Upper lobe of right lung (tissue), 1 donor: ENCODE measurements at regions not wholly inside any gene's neighbourhood (a gene's known extent, or its start where the extent isn't known, plus 50 kb on each side); places are given as distances from the start of the nearest gene placed in this dataset.

Experiments
- ATAC-seq: fragments of 200-7000 bp; cut with Tn5 transposase; one replicate; pipeline ENCODE4 v1.9.1; 2020; ENCODE audit warnings: mild to moderate bottlenecking, moderate library complexity
- DNase-seq: peaks from one replicate; pipeline ENCODE4 v3.0.0-alpha.2; 2020
- H3K27ac ChIP-seq: fragments of 200-600 bp; one replicate; pipeline ENCODE4 v1.8.0; 2022
- H3K27me3 ChIP-seq: fragments of 200-600 bp; one replicate; pipeline ENCODE4 v1.8.0; 2022; ENCODE audit warnings: mild to moderate bottlenecking
- H3K36me3 ChIP-seq: fragments of 200-600 bp; one replicate; pipeline ENCODE4 v1.8.0; 2022
- H3K4me1 ChIP-seq: fragments of 200-600 bp; one replicate; pipeline ENCODE4 v1.8.0; 2022
- H3K4me3 ChIP-seq: fragments of 200-600 bp; one replicate; pipeline ENCODE4 v1.8.0; 2022; ENCODE audit warnings: mild to moderate bottlenecking
- H3K9me3 ChIP-seq: fragments of 200-600 bp; one replicate; pipeline ENCODE4 v1.8.0; 2022
- intact Hi-C: fragments of 100-400 bp; cut with DNase I; formaldehyde crosslinking; loops from one replicate; pipeline ENCODE4 v1.11.0; 2022
- TF ChIP-seq, protein P1 (sequence below): fragments of 200-600 bp; IDR thresholded peaks from one replicate; pipeline ENCODE4 v1.8.0; 2022; ENCODE audit warnings: antibody characterized with exemption
- donor health status: DM: no; HTN: yes; CAD: no; lungs with severe emphysema.

DNA sequence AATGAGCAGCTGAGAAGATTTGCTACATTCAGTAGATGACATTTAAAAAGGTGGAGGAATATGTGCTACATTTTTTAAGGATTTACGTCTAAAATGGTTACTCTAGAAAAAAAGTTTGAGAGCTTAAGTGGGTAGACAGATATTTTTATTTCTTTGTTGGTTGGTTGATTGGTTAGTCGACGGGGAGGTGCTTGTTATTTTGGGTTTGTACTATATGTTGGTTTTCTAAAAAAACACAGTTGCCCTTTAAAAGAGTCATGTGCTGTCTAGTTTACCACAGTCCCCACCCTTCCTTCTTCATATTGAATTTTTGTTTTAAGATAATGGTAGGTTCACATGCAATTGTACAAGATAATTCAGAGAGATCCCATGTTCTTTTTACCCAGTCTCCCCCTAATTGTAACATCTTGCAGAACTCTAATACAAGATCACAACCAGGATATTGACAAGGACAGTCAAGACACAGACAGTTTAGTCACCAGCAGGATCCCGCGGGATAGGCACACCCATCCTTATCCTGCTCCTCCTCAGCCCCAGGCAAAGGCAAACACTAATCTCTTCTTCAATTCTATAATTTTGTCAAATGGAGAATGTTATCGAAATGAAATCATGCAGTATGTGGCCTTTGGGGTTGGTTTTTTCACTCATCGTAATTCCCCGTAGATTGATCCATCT lies 171.4 kb downstream of the FOXO1 start:
- no peaks in the 10 kb centered on the region for H3K9me3 ChIP-seq
- peaks cover 18% of the 10 kb centered on the region for H3K4me1 ChIP-seq
- no peak overlapping the region for H3K27ac ChIP-seq
- H3K4me3 ChIP-seq, result no peak overlapping the region
- H3K27me3 ChIP-seq, result no peaks in the 10 kb centered on the region
- DNase-seq (no peak), ATAC-seq (no peak)
- TF ChIP-seq, protein P1, sequence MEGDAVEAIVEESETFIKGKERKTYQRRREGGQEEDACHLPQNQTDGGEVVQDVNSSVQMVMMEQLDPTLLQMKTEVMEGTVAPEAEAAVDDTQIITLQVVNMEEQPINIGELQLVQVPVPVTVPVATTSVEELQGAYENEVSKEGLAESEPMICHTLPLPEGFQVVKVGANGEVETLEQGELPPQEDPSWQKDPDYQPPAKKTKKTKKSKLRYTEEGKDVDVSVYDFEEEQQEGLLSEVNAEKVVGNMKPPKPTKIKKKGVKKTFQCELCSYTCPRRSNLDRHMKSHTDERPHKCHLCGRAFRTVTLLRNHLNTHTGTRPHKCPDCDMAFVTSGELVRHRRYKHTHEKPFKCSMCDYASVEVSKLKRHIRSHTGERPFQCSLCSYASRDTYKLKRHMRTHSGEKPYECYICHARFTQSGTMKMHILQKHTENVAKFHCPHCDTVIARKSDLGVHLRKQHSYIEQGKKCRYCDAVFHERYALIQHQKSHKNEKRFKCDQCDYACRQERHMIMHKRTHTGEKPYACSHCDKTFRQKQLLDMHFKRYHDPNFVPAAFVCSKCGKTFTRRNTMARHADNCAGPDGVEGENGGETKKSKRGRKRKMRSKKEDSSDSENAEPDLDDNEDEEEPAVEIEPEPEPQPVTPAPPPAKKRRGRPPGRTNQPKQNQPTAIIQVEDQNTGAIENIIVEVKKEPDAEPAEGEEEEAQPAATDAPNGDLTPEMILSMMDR, result no peak
- H3K36me3 ChIP-seq, result no peaks in the 10 kb centered on the region
- intact Hi-C loops, result no loop called here

DNA sequence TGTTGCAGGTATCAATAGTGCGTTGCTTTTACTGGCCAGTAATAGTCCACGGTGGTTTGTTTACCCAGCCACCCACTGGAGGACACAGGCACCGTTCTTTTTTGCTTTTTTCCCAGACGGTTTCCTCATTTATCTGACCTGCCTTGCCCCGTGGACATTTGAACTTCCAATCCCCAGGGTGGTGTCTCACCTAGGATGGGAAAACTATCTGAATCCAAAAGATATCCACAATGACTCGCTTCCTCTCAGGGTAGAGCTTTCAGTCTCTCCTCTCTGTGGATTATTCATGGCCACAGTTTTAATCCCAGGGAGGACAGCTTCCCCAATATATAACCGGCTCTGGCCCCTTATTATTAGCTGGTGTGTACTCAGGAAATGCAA lies 170.8 kb downstream of the FOXO1 start:
- intact Hi-C loops, result no loop called here
- H3K27me3 ChIP-seq, result no peaks in the 10 kb centered on the region
- peaks cover 18% of the 10 kb centered on the region for H3K4me1 ChIP-seq
- no peak overlapping the region for H3K4me3 ChIP-seq
- no peak overlapping the region for H3K27ac ChIP-seq
- no peaks in the 10 kb centered on the region for H3K9me3 ChIP-seq
- H3K36me3 ChIP-seq, result no peaks in the 10 kb centered on the region
- no peak for DNase-seq
- no peak for ATAC-seq
- TF ChIP-seq, protein P1, result no peak

DNA sequence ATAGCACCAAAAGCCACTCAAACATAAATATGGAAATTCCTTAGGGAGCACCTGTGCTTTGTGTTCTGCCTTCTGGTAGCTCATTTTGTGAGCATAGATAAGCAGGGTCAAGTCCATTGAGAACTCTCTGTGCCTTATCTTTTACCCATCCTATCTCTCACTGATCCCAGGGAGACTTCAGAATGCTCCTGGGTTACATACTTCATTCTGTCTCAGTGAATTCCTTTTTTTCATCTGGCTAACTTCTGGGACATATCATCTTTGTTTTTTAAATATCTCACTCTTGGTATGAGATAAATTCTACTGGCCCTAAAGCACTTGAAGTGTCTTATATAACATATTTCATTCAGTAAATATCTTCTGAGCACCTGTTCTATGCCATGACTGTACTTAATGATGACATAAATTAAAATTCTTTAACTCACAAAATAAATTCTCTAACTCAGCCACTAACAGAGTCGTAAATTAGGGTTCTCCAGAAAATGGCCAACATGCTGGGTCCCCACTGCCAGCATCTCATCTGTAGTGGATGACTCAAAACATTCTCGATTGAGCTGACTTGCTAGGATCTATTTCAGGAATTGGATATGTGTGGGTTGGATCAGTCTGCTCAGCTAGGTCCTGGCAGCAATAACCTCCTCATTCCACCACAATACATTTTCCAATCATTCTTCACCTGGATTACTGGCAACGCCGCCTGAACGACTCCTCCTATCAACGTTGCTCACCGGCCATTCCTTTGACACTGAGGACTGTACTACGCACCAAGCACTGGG lies 170.2 kb downstream of the FOXO1 start:
- peaks cover 18% of the 10 kb centered on the region for H3K4me1 ChIP-seq
- H3K36me3 ChIP-seq, result no peaks in the 10 kb centered on the region
- DNase-seq (no peak), ATAC-seq (no peak)
- no peak overlapping the region for H3K4me3 ChIP-seq
- TF ChIP-seq, protein P1, result no peak
- H3K27ac ChIP-seq, result no peak overlapping the region
- intact Hi-C loops, result no loop called here
- H3K9me3 ChIP-seq, result no peaks in the 10 kb centered on the region
- no peaks in the 10 kb centered on the region for H3K27me3 ChIP-seq

DNA sequence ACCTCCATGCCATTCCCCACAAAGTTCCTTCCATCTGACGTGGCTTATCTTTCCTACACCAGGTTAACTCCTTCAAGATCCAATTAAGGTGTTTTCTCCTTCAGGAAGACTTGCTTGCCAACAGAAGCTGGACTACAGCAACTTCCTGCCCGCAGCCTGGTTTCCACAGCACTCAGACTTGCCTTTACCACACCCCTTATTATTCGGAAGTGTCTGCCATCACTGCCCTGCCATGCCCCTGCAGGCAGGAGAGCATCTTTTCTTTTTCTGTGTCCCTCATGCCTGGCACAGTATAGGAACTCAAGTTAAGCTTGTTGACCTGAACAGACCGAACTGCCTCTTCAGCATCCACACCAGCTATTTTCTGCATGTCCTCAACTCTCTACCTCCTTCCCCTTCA lies 168.0 kb downstream of the FOXO1 start:
- Histone ChIP-seq H3K27me3 (no peaks in the 10 kb centered on the region), H3K36me3 (no peaks in the 10 kb centered on the region), H3K4me1 (peaks cover 18% of the 10 kb centered on the region), H3K4me3 (no peak overlapping the region), H3K27ac (no peak overlapping the region), H3K9me3 (no peaks in the 10 kb centered on the region)
- DNase-seq (no peak), ATAC-seq (no peak)
- intact Hi-C loops, result no loop called here
- TF ChIP-seq, protein P1, result no peak

DNA sequence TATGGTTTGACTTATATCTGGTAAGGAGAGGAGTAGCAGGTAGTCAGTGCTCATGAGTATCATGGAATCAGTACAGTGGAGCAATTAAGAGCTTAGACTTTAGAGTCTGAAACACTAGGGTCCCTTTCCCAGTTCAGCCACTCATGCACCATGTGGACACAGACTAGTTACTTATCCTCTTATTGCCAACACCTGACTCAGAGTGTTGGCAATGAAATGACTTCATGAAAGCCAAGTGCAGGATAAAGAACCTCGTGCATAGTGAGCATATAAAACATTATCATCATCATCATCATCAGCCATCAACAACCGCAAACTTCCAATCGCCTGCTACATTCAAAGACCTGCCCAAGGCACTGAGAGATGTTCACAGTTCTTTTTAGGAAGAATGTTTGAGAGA lies 164.2 kb downstream of the FOXO1 start:
- intact Hi-C loops, result no loop called here
- no peaks in the 10 kb centered on the region for H3K4me1 ChIP-seq
- H3K36me3 ChIP-seq, result no peaks in the 10 kb centered on the region
- no peaks in the 10 kb centered on the region for H3K9me3 ChIP-seq
- H3K4me3 ChIP-seq, result no peak overlapping the region
- no peak for ATAC-seq
- no peaks in the 10 kb centered on the region for H3K27me3 ChIP-seq
- no peak for DNase-seq
- TF ChIP-seq, protein P1, result no peak
- no peak overlapping the region for H3K27ac ChIP-seq
